ENCODE measurements at regions not wholly inside any gene's neighbourhood (a gene's known extent, or its start where the extent isn't known, plus 50 kb on each side); places are given as distances from the start of the nearest gene placed in this dataset.

GRCh38 chr12:13311551-13311950, 115.0 kb downstream of the EMP1 start:
- TF ChIP-seq RCOR1 (IDR thresholded peaks at IDR 0.05; ENCODE audit: low read length) (no peak), RAD21 (IDR thresholded peaks at IDR 0.05; ENCODE audit: low read length) (no peak), FOXJ3 (CRISPR knock-in tag; IDR thresholded peaks at IDR 0.05) (no peak), POLR2AphosphoS5 (IDR thresholded peaks at IDR 0.05; ENCODE audit: low read depth, low read length) (no peak), FOXM1 (IDR thresholded peaks at IDR 0.05; ENCODE audit: low read depth) (no peak), TAF1 (IDR thresholded peaks at IDR 0.05; ENCODE audit: borderline replicate concordance, low read depth, low read length) (no peak), EZH2phosphoT487 (IDR thresholded peaks at IDR 0.05; ENCODE audit: borderline replicate concordance, low read depth) (no peak), YY1 (IDR thresholded peaks at IDR 0.05; ENCODE audit: low read depth) (no peak)
- TF ChIP-seq, protein P1, sequence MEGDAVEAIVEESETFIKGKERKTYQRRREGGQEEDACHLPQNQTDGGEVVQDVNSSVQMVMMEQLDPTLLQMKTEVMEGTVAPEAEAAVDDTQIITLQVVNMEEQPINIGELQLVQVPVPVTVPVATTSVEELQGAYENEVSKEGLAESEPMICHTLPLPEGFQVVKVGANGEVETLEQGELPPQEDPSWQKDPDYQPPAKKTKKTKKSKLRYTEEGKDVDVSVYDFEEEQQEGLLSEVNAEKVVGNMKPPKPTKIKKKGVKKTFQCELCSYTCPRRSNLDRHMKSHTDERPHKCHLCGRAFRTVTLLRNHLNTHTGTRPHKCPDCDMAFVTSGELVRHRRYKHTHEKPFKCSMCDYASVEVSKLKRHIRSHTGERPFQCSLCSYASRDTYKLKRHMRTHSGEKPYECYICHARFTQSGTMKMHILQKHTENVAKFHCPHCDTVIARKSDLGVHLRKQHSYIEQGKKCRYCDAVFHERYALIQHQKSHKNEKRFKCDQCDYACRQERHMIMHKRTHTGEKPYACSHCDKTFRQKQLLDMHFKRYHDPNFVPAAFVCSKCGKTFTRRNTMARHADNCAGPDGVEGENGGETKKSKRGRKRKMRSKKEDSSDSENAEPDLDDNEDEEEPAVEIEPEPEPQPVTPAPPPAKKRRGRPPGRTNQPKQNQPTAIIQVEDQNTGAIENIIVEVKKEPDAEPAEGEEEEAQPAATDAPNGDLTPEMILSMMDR (IDR thresholded peaks at IDR 0.05) = no peak
- TF ChIP-seq, protein P2, sequence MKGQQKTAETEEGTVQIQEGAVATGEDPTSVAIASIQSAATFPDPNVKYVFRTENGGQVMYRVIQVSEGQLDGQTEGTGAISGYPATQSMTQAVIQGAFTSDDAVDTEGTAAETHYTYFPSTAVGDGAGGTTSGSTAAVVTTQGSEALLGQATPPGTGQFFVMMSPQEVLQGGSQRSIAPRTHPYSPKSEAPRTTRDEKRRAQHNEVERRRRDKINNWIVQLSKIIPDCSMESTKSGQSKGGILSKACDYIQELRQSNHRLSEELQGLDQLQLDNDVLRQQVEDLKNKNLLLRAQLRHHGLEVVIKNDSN (IDR thresholded peaks at IDR 0.05; ENCODE audit: borderline replicate concordance, low read depth) = no peak
- TF ChIP-seq, protein P3, sequence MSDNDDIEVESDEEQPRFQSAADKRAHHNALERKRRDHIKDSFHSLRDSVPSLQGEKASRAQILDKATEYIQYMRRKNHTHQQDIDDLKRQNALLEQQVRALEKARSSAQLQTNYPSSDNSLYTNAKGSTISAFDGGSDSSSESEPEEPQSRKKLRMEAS (IDR thresholded peaks at IDR 0.05; ENCODE audit: low read depth) = no peak

Measured in SK-N-SH (cell line).